Vagina (tissue), 2 donors: ENCODE measurements at regions not wholly inside any gene's neighbourhood (a gene's known extent, or its start where the extent isn't known, plus 50 kb on each side); places are given as distances from the start of the nearest gene placed in this dataset.

ENCODE experiments used
- POLR2A ChIP-seq, 2 donors: fragments of 450-650 bp; IDR thresholded peaks; one replicate each; pipeline ENCODE4 v1.6.1; 2017; ENCODE audit warnings: antibody characterized with exemption in 2 of 2, mild to moderate bottlenecking in 2 of 2, moderate library complexity in 2 of 2
- POLR2AphosphoS5 ChIP-seq, 2 donors: sonication (generic); formaldehyde crosslinking; IDR thresholded peaks; one replicate each; pipeline ENCODE4 v1.9.0; 2017; ENCODE audit warnings: antibody characterized with exemption in 2 of 2, mild to moderate bottlenecking in 2 of 2, low read depth in 1 of 2; ENCODE audit not compliant: insufficient read depth in 1 of 2
- TF ChIP-seq, protein P1 (sequence below), 3 experiments: fragments of 450-650 bp in 2 of 3; fragments of 200-600 bp in 1 of 3; sonication (generic) in 1 of 3; IDR thresholded peaks; one replicate each; pipeline ENCODE4 v1.5.1; 2017 to 2019; ENCODE audit warnings: antibody characterized with exemption in 3 of 3, mild to moderate bottlenecking in 2 of 3, moderate library complexity in 2 of 3

DNA sequence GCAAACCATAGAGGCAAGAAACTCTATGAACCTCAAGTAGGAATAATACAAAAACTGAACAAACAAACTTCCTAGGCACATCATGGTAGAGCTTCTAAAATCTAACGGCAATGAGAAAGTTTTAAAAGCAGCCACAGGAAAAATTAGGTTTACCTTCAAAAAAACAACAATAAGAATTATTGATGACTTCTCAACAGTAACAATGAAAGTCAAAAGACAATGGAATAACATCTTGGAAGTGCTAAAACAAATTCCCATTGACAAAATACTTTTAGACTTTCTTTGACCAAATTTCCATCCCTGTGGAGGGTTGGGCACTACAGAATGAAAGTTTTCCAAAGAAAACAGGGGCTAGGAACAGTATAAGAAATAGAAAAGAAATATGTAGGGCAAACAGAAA lies 222.9 kb upstream of the ERCC4 start:
- TF ChIP-seq, protein P1, sequence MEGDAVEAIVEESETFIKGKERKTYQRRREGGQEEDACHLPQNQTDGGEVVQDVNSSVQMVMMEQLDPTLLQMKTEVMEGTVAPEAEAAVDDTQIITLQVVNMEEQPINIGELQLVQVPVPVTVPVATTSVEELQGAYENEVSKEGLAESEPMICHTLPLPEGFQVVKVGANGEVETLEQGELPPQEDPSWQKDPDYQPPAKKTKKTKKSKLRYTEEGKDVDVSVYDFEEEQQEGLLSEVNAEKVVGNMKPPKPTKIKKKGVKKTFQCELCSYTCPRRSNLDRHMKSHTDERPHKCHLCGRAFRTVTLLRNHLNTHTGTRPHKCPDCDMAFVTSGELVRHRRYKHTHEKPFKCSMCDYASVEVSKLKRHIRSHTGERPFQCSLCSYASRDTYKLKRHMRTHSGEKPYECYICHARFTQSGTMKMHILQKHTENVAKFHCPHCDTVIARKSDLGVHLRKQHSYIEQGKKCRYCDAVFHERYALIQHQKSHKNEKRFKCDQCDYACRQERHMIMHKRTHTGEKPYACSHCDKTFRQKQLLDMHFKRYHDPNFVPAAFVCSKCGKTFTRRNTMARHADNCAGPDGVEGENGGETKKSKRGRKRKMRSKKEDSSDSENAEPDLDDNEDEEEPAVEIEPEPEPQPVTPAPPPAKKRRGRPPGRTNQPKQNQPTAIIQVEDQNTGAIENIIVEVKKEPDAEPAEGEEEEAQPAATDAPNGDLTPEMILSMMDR (IDR thresholded peaks at IDR 0.05): no peak
- TF ChIP-seq POLR2AphosphoS5 (IDR thresholded peaks at IDR 0.05; ENCODE audit: insufficient read depth in 1 of 2, low read depth in 1 of 2): no peak
- TF ChIP-seq POLR2A (IDR thresholded peaks at IDR 0.05): no peak
